Keratinocyte (primary cell): ENCODE measurements at regions not wholly inside any gene's neighbourhood (a gene's known extent, or its start where the extent isn't known, plus 50 kb on each side); places are given as distances from the start of the nearest gene placed in this dataset.

Experiments
- DNase-seq: peaks from one replicate; pipeline ENCODE4 v3.0.0-alpha.2; 2011; ENCODE audit warnings: low read depth, missing footprints, low spot score
- FAIRE-seq: peaks from 2 replicates; lab custom pipeline; 2011; peaks lifted over from hg19 to GRCh38; lab: Jason Lieb, UNC
- H2AFZ ChIP-seq: 2 replicates; pipeline ENCODE4 v1.6.0; 2012; ENCODE audit warnings: low read length, control low read depth, inconsistent platforms; ENCODE audit not compliant: control insufficient read depth
- H3K27ac ChIP-seq: 2 replicates; pipeline ENCODE4 v1.5.1; 2011; ENCODE audit warnings: low read length; ENCODE audit not compliant: control insufficient read depth, insufficient read depth
- H3K27me3 ChIP-seq: 3 replicates; pipeline ENCODE4 v1.6.0; 2011; ENCODE audit warnings: low read length; ENCODE audit not compliant: control insufficient read depth, insufficient read depth; ENCODE audit errors: extremely low read depth
- H3K36me3 ChIP-seq, 2 experiments: 2 replicates in 1 of 2; 3 replicates in 1 of 2; pipeline ENCODE4 v1.5.1; 2011; ENCODE audit warnings: low read length in 2 of 2, mild to moderate bottlenecking in 1 of 2; ENCODE audit not compliant: control insufficient read depth in 2 of 2, insufficient read depth in 2 of 2; ENCODE audit errors: extremely low read depth in 1 of 2
- H3K4me1 ChIP-seq: 3 replicates; pipeline ENCODE4 v1.5.1; 2011; ENCODE audit warnings: low read length; ENCODE audit not compliant: control insufficient read depth, insufficient read depth; ENCODE audit errors: extremely low read depth
- H3K4me2 ChIP-seq: 3 replicates; pipeline ENCODE4 v1.6.0; 2011; ENCODE audit warnings: low read depth, low read length; ENCODE audit not compliant: control insufficient read depth, insufficient read depth; ENCODE audit errors: extremely low read depth
- H3K4me3 ChIP-seq, 3 experiments: fragments of 200-600 bp in 1 of 3; sonication (generic) in 1 of 3; 2 replicates in 2 of 3; 3 replicates in 1 of 3; pipeline ENCODE4 v1.5.1; 2011 to 2016; ENCODE audit warnings: low read length in 3 of 3, mild to moderate bottlenecking in 3 of 3, control low read depth in 2 of 3, inconsistent platforms in 1 of 3, low read depth in 1 of 3, mixed read lengths in 1 of 3, mixed run types in 1 of 3, moderate library complexity in 1 of 3; ENCODE audit not compliant: control insufficient read depth in 2 of 3, insufficient read depth in 2 of 3; ENCODE audit errors: extremely low read depth in 1 of 3
- H3K79me2 ChIP-seq: 2 replicates; pipeline ENCODE4 v1.6.0; 2012; ENCODE audit warnings: low read length; ENCODE audit not compliant: control insufficient read depth, insufficient read depth
- H3K9ac ChIP-seq: 3 replicates; pipeline ENCODE4 v1.6.0; 2011; ENCODE audit warnings: low read length; ENCODE audit not compliant: control insufficient read depth, insufficient read depth; ENCODE audit errors: extremely low read depth
- H3K9me1 ChIP-seq: 3 replicates; pipeline ENCODE4 v1.6.0; 2011; ENCODE audit warnings: low read length; ENCODE audit not compliant: control insufficient read depth, insufficient read depth; ENCODE audit errors: extremely low read depth
- H3K9me3 ChIP-seq: 2 replicates; pipeline ENCODE4 v1.5.1; 2012; ENCODE audit warnings: low read depth, low read length; ENCODE audit not compliant: control insufficient read depth
- H4K20me1 ChIP-seq: 3 replicates; pipeline ENCODE4 v1.6.0; 2011; ENCODE audit warnings: low read length; ENCODE audit not compliant: control insufficient read depth, insufficient read depth; ENCODE audit errors: extremely low read depth
- EZH2 ChIP-seq: IDR thresholded peaks from one replicate; pipeline ENCODE4 v1.6.1; 2012; ENCODE audit warnings: inconsistent platforms, mild to moderate bottlenecking, low read length, moderate library complexity
- dilution Hi-C: fragments of 300-500 bp; cut with MboI; formaldehyde crosslinking; loops from one replicate; pipeline ENCODE4 v1.7.0; 2020; ENCODE audit warnings: low sequenced_read_pairs; ENCODE audit not compliant: extremely low pct_ligation_motif_present
- TF ChIP-seq, protein P1 (sequence below), 3 experiments: IDR thresholded peaks in 1 of 3; conservative IDR thresholded peaks in 1 of 3; optimal IDR thresholded peaks in 1 of 3; 2 replicates in 2 of 3; 3 replicates in 1 of 3; pipeline versions ENCODE3 to v1.5.1; 2011; ENCODE audit warnings: low read length in 3 of 3, mild to moderate bottlenecking in 3 of 3, moderate library complexity in 2 of 3, control low read depth in 1 of 3, inconsistent platforms in 1 of 3; ENCODE audit not compliant: insufficient read depth in 2 of 3; ENCODE audit errors: extremely low read depth in 1 of 3

DNA sequence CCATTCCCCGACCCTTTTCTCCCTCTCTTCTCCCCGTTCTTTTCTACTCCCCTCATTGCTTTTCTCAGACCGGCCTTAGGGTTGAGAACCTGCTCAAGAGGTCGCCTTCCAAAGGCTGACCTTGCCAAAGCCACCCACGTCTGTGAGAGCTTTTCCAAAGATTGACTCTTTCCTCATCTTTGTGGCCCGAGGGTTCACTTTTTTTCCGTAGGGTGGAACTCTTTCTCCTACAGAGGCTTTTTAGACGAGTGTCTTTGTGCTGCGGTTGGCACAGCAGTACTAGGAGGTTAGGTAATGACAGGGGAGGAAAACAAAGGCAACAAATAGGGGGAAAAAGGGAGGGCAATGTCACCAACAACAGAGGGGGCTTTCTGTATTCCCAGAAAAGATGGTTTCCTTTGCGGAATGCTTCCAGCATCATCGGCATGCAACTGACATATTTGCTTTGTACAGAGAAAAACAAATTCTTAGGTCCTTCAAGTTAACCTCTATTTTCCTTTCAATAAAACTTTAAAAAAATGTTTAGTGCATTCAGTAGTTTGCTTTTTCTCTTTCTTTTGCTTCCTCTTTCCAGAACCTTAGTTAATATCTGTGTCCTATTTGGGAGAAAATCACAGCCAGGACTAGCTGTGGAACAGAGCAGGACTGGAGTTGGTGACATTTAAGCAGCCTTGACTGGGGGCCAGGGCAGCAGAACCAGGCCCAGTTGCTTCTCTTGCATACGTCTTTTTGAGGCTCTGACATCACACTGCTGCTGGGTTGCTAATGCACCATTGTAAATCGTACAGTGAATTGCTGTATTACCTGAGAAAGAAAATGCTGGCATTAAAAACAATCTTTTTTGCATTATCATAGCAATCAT lies 188.1 kb upstream of the FANCL start:
- H3K27me3 ChIP-seq: peaks cover 23% of the 10 kb centered on the region
- dilution Hi-C loops: no loop called here
- H3K9ac ChIP-seq: no peak overlapping the region
- no peak for DNase-seq
- no peak overlapping the region for H3K4me2 ChIP-seq
- no peaks in the 10 kb centered on the region for H3K79me2 ChIP-seq
- TF ChIP-seq, protein P1, sequence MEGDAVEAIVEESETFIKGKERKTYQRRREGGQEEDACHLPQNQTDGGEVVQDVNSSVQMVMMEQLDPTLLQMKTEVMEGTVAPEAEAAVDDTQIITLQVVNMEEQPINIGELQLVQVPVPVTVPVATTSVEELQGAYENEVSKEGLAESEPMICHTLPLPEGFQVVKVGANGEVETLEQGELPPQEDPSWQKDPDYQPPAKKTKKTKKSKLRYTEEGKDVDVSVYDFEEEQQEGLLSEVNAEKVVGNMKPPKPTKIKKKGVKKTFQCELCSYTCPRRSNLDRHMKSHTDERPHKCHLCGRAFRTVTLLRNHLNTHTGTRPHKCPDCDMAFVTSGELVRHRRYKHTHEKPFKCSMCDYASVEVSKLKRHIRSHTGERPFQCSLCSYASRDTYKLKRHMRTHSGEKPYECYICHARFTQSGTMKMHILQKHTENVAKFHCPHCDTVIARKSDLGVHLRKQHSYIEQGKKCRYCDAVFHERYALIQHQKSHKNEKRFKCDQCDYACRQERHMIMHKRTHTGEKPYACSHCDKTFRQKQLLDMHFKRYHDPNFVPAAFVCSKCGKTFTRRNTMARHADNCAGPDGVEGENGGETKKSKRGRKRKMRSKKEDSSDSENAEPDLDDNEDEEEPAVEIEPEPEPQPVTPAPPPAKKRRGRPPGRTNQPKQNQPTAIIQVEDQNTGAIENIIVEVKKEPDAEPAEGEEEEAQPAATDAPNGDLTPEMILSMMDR (optimal IDR thresholded peaks at IDR 0.05 in 1 of 3, IDR thresholded peaks at IDR 0.05 in 1 of 3, conservative IDR thresholded peaks at IDR 0.05 in 1 of 3; ENCODE audit: extremely low read depth in 1 of 3, insufficient read depth in 2 of 3, low read length in 3 of 3): no peak
- TF ChIP-seq EZH2: peak; percentile 43
- FAIRE-seq: no peak
- peaks cover 4% of the 10 kb centered on the region for H3K4me1 ChIP-seq
- no peaks in the 10 kb centered on the region for H3K9me1 ChIP-seq
- no peak overlapping the region for H2AFZ ChIP-seq
- no peaks in the 10 kb centered on the region for H4K20me1 ChIP-seq
- no peak overlapping the region for H3K27ac ChIP-seq
- no peak overlapping the region for H3K4me3 ChIP-seq
- no peaks in the 10 kb centered on the region for H3K9me3 ChIP-seq
- H3K36me3 ChIP-seq: no peaks in the 10 kb centered on the region

DNA sequence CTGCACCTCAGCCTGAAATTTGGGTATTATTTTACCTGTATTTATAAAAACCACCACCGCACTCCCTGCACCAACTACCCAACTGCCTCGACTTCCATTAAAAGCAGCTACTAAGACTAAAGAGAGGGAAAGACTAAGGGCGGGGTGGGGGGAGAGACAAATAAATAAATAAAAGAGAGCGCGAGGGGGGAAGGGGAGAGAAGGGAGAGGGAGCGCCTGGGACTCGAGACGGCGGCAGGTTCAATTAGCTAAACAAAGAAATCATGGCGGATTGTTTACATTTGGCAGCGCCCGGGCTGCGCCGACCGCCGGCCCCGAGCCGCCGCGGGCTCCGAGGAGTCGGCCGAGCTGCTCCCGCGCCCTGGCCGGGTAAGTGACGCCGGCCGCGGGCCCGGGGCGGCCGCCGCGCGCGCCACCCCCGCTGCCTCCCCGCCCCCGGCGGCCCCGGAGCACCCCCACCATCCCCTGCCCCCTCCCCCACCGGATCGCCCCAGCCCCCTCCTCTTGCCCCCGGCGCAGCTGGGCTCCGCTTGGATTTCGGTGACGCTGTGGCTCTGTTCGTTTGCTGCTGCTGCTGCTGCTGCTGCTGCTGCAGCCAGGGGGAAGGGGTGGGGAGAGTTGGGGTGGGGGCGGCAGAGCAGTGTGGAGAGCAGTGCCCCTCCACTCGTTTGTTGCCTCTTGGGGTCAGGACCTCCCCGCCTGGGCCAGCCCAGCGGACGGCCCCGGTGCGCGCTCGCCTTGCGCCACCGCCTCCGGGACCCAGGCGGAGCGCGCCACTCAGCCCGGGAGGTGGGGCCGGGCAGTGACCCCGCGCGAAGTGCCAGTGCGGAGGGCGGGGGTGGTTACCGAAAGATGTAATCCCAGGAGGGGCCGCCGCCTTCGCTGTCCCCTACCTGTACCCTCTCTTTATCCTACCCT lies 187.2 kb upstream of the FANCL start:
- no peak for TF ChIP-seq EZH2
- TF ChIP-seq, protein P1 (optimal IDR thresholded peaks at IDR 0.05 in 1 of 3, IDR thresholded peaks at IDR 0.05 in 1 of 3, conservative IDR thresholded peaks at IDR 0.05 in 1 of 3; ENCODE audit: extremely low read depth in 1 of 3, insufficient read depth in 2 of 3, low read length in 3 of 3): no peak
- Histone ChIP-seq H3K9ac (no peak overlapping the region), H4K20me1 (no peaks in the 10 kb centered on the region), H3K27ac (no peak overlapping the region), H3K27me3 (peaks cover 23% of the 10 kb centered on the region), H3K4me1 (peaks cover 4% of the 10 kb centered on the region), H3K36me3 (no peaks in the 10 kb centered on the region), H2AFZ (peak overlapping the region; percentile 30), H3K9me3 (no peaks in the 10 kb centered on the region), H3K4me3 (peak overlapping the region; percentile 25 to 69 (median 68)), H3K4me2 (peak overlapping the region; percentile 90), H3K79me2 (no peaks in the 10 kb centered on the region), H3K9me1 (no peaks in the 10 kb centered on the region)
- FAIRE-seq: no peak
- dilution Hi-C loops: no loop called here
- DNase-seq: no peak
